T-helper 2 cell treated with Interferon-gamma antibody and Interleukin-4, amounts not matched to agents 5 μg/mL and 100 μg/mL, for 36 hours (primary cell): ENCODE measurements at regions not wholly inside any gene's neighbourhood (a gene's known extent, or its start where the extent isn't known, plus 50 kb on each side); places are given as distances from the start of the nearest gene placed in this dataset.

Source experiments
- DNase-seq: peaks from one replicate; pipeline ENCODE4 v3.0.0; 2021; ENCODE audit warnings: low spot score
- H3K27ac Mint-ChIP-seq: one replicate; pipeline ENCODE4 v1.8.0; 2021; ENCODE audit warnings: mild to moderate bottlenecking, mixed read lengths
- H3K27me3 Mint-ChIP-seq: one replicate; pipeline ENCODE4 v1.8.0; 2021; ENCODE audit warnings: low read depth, mixed read lengths
- H3K36me3 Mint-ChIP-seq: one replicate; pipeline ENCODE4 v1.8.0; 2021; ENCODE audit warnings: low read depth, mixed read lengths
- H3K4me1 Mint-ChIP-seq: one replicate; pipeline ENCODE4 v1.8.0; 2021; ENCODE audit warnings: low read depth, mixed read lengths
- H3K4me3 Mint-ChIP-seq: one replicate; pipeline ENCODE4 v1.8.0; 2022; ENCODE audit warnings: mild to moderate bottlenecking, moderate library complexity, mixed read lengths
- H3K9me3 Mint-ChIP-seq: one replicate; pipeline ENCODE4 v1.8.0; 2021; ENCODE audit warnings: mixed read lengths

DNA sequence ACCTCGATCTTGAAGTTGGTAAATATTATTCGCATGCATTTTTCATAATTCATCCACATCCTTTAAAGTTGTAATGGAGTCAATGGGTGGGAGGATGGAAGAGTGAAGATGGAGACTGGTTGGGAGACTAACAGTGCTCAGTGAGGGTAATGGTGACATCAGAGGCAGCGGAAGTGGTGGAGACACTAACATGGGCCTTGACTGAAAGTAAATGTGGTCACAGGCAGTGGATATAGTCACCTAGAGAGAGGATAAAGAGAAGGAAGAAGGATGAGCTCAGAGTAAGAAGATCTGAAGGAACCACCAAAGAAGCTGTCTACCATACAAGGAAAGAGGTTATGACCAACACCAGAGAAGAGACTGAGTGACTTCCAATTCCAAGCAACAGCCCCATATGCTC, 281.6 kb upstream of the STT3B start:
- Mint-ChIP-seq H3K27ac (peak overlapping the region; percentile 40), H3K4me1 (peaks cover 42% of the 10 kb centered on the region)

DNA sequence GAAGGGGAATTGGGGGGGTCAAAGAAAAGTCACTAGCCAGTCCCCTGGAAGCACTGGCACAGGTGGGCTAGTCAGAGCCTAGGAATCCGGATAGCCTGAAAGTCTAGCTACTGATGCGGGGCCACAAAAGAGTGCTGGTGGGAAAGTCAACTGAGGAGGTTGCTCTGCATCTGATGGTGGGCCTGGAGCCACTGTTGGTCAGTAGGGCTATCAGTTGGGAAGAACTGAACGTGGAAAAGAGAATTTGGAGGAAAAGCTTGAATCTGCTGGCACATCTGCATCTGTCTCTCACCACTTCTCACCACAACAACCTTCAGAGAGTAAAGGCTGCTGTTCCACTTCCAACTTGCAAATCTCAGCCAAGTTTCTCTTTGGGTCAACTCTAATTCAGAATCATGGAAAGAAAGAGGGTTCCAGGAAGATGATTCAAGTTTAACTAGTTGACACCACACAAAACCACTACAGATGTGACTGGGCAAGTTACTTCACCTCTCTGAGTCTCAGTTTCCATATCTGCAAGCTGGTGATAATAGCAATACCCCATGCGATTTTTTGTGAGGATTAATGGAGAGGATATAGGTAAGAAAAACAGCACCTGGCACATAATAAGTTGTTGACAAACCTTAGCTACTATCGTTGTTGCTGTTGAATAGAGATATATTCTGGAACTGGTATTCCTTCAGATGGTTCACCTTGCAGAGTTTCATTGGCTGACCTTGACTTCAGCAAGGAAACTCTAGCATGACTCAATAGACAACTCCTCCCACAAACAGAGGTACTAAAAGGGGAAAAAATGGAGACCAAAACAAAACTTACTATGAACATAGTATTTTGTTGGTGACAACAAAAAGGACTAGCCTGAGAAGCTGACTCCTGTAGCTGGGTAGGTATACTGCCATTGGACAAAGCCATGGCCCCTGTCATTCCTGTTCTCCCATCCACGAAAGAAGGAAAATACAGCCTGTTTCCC, 280.2 kb upstream of the STT3B start:
- H3K9me3 Mint-ChIP-seq, result peaks cover 14% of the 10 kb centered on the region
- no peak overlapping the region for H3K4me3 Mint-ChIP-seq
- H3K27ac Mint-ChIP-seq, result no peak overlapping the region
- peaks cover 42% of the 10 kb centered on the region for H3K4me1 Mint-ChIP-seq
- peaks cover 9% of the 10 kb centered on the region for H3K36me3 Mint-ChIP-seq
- H3K27me3 Mint-ChIP-seq, result peaks cover 3% of the 10 kb centered on the region
- peak; percentile 50 for DNase-seq

More for the DNA sequence above, 281.6 kb upstream of the STT3B start:
- Mint-ChIP-seq H3K36me3 (peaks cover 9% of the 10 kb centered on the region), H3K4me3 (peak overlapping the region; percentile 18), H3K9me3 (peaks cover 14% of the 10 kb centered on the region), H3K27me3 (peaks cover 2% of the 10 kb centered on the region)
- no peak for DNase-seq

DNA sequence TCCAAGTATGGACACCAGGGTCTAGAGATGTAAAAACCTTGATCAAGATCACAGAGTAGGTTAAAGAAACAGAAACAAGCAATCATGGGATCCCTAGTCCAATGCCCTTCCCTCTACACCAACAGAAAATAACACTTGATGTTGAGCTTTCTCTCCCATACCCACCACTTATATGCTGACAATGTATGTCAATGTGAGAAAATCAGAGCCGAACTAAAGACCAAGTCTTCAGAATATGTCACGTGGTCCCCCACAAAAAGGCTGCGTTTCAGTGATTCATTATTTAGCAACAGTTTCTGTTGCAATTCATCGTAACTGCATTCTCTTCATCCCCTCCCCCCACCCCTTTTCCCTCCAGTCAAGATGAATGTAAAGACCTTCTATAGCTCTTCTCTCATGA, 278.9 kb upstream of the STT3B start:
- H3K4me1 Mint-ChIP-seq, result peaks cover 38% of the 10 kb centered on the region
- peaks cover 14% of the 10 kb centered on the region for H3K9me3 Mint-ChIP-seq
- no peak for DNase-seq
- peak overlapping the region; percentile 24 for H3K27ac Mint-ChIP-seq
- H3K4me3 Mint-ChIP-seq, result peak overlapping the region; percentile 25
- H3K36me3 Mint-ChIP-seq, result peaks cover 9% of the 10 kb centered on the region
- peaks cover 3% of the 10 kb centered on the region for H3K27me3 Mint-ChIP-seq

DNA sequence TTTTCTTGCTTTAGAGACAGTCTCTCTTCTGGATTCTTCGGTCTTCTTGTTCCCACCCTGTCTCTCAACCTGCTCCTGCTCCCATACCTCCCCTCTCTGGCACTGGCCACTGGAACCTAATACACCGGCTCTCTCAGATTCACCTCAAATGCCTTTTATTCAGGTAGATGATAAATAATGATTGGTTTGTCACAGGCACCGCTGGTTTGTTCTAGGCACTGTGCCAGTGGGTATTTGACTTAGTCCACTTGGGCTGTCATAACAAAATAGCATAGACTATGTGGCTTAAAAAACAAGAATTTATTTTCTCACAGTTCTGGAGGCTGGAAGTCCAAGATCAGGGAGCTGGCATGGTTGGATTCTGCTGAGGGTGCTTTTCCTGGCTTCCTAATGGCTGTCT, 278.2 kb upstream of the STT3B start:
- H3K4me3 Mint-ChIP-seq, result no peak overlapping the region

DNA sequence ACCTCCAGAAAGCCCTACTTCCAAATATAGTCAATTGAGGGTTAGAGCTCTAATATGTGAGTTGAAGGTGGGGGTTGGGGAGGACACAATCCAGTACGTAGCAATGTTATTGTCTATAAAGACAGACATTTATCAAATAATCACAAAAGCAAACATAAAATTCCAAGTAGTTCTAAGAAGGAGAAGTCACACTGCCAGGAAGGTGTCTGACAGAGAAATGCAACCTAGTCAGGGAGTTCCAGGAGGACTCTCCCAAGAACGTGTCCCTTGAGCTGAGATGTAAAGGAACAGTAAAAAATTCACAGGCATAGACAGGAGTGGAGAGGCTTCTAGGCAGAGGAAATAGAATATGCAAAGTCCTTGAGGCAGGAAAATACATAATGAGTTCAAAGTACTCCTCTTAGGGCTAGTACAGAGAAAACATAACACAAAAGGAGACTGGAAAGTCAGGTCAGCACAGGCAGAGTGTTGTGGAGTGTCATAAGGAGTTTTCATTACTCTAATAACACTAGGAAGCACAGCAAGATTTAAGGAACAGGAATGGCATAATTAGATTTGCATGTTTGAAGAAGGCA, 277.6 kb upstream of the STT3B start:
- no peak overlapping the region for H3K4me3 Mint-ChIP-seq
- peaks cover 30% of the 10 kb centered on the region for H3K4me1 Mint-ChIP-seq
- no peak overlapping the region for H3K27ac Mint-ChIP-seq
- peaks cover 9% of the 10 kb centered on the region for H3K36me3 Mint-ChIP-seq
- peaks cover 3% of the 10 kb centered on the region for H3K27me3 Mint-ChIP-seq
- DNase-seq, result no peak
- H3K9me3 Mint-ChIP-seq, result peaks cover 25% of the 10 kb centered on the region

More for the DNA sequence above, 278.2 kb upstream of the STT3B start:
- no peak for DNase-seq
- peaks cover 36% of the 10 kb centered on the region for H3K4me1 Mint-ChIP-seq
- H3K9me3 Mint-ChIP-seq, result peaks cover 18% of the 10 kb centered on the region
- H3K27me3 Mint-ChIP-seq, result peaks cover 3% of the 10 kb centered on the region
- no peak overlapping the region for H3K27ac Mint-ChIP-seq
- peaks cover 9% of the 10 kb centered on the region for H3K36me3 Mint-ChIP-seq

DNA sequence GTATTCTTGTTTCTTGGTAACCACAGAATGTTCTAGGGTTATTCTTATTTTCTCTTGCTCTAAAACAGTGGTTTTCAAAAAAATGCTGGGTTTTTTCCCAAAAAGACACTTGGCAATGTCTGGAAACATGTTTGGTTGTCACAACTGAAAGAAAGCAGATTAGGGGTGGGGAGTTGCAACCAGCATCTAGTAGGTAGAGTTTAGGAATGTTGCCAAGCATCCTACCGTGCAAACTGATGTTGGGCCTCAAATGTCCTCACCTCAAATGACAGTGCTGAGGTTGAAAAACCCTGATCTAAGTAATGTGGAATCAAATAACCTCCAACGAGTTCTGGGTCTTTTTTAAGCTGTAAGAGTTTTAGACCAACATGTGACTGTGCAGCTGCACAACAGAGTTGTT, 270.5 kb upstream of the STT3B start:
- no peak for DNase-seq
- Mint-ChIP-seq H3K27ac (no peak overlapping the region), H3K9me3 (peaks cover 22% of the 10 kb centered on the region), H3K4me1 (peaks cover 1% of the 10 kb centered on the region), H3K27me3 (peaks cover 2% of the 10 kb centered on the region), H3K36me3 (no peaks in the 10 kb centered on the region), H3K4me3 (no peak overlapping the region)

DNA sequence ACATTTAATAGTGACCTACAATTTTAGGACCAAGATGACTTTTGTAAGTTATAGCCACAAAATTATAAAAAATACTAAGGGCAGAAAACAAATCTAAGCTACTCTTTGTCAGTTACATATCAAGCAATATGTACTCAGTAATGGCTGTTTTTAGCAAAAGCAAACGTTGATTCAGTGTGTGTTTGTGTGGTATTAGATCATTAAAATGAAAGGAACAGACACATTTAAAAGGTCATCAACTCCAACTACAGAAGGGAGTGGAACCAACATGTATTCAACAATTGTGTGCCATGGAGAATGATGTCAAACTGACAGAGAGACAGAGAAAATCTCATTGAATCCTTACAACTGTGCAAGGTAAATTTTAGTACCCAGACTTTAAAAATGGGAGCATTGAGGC, 268.8 kb upstream of the STT3B start:
- H3K27me3 Mint-ChIP-seq, result peaks cover 5% of the 10 kb centered on the region
- no peak overlapping the region for H3K4me3 Mint-ChIP-seq
- peaks cover 22% of the 10 kb centered on the region for H3K9me3 Mint-ChIP-seq
- no peak for DNase-seq
- peaks cover 6% of the 10 kb centered on the region for H3K4me1 Mint-ChIP-seq
- H3K27ac Mint-ChIP-seq, result no peak overlapping the region
- peaks cover 1% of the 10 kb centered on the region for H3K36me3 Mint-ChIP-seq

DNA sequence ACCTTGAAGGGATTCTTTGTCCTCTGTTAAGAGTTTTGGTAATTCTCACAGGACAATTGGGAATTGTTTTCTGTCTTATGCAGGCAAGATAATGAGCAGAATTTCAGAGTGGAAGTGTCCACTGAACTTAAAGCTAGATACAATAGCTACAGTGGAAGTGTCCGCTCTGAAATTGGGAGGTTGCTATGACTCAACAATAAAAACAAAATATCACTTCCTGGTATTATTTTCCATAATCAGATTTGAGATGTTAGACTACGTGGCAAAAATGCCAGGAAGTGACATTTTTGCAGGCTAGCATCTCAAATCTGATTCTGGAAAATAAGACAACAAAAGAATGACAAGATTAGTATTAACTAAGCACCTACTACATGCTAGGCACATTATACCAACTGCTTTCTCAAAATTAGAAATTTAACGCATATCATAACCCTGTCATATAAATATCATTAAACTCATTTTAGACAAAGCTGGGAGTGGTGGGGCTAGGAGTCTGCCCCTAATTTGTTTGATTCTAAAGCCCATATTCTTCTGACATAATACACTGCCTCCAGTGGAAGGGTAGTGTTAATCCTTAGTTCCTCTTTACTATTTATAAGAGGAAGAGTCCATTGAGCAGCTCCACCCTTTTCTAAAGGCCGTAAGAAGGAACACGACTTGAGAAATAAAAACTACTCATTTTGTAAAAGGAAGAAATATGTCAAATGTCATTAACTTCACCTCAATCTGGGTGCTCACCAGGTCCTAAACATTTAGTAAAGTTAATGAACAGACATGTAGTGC, 266.9 kb upstream of the STT3B start:
- Mint-ChIP-seq H3K27me3 (peaks cover 13% of the 10 kb centered on the region), H3K27ac (no peak overlapping the region), H3K4me1 (peaks cover 6% of the 10 kb centered on the region), H3K36me3 (peaks cover 1% of the 10 kb centered on the region), H3K4me3 (no peak overlapping the region), H3K9me3 (peaks cover 6% of the 10 kb centered on the region)
- DNase-seq, result no peak

DNA sequence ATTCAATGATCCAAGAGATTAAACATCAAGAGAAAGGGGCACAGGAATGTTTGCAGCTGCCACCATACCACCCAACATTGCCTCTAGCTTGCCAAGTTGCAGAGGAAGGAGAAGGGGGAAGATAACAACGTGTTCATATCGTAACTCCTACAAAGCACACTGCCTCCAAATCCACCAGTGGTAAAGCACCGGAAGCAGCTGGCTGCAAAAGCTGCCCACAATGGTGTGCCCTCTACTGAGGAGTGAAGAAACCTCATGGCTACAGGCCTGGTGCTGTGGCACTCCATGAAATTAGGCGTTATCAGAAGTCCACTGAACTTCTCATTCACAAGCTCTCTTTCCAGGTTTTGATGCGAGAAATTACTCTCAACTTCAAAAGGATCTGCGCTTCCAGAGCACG, 263.9 kb upstream of the STT3B start:
- DNase-seq, result no peak
- Mint-ChIP-seq H3K27me3 (peaks cover 31% of the 10 kb centered on the region), H3K4me1 (peaks cover 9% of the 10 kb centered on the region)

DNA sequence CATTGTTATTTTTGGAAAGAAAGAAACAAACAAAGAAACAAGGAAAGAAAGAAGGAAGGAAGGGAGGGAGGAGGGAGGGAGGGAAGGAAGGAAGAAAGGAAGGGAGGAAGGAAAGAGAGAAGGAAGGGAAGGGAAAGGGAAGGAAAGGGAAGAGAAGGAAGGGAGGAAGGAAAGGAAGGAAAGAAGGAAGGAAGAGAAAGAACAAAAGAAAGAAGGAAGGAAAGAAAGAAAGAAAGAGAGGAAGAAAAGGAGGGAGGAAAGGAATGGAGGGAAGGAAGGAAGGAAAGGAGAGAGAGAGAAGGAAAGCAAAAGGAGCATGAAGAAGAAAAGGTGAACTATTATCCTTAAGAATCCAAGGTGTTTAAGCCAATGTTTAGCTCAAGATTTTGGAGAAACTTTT, 262.7 kb upstream of the STT3B start:
- Mint-ChIP-seq H3K36me3 (peaks cover 1% of the 10 kb centered on the region), H3K4me3 (no peak overlapping the region), H3K27me3 (peaks cover 36% of the 10 kb centered on the region), H3K9me3 (no peaks in the 10 kb centered on the region), H3K27ac (no peak overlapping the region), H3K4me1 (peaks cover 9% of the 10 kb centered on the region)
- DNase-seq, result no peak

More for the DNA sequence above, 263.9 kb upstream of the STT3B start:
- Mint-ChIP-seq H3K36me3 (peaks cover 1% of the 10 kb centered on the region), H3K27ac (no peak overlapping the region), H3K9me3 (no peaks in the 10 kb centered on the region), H3K4me3 (no peak overlapping the region)

DNA sequence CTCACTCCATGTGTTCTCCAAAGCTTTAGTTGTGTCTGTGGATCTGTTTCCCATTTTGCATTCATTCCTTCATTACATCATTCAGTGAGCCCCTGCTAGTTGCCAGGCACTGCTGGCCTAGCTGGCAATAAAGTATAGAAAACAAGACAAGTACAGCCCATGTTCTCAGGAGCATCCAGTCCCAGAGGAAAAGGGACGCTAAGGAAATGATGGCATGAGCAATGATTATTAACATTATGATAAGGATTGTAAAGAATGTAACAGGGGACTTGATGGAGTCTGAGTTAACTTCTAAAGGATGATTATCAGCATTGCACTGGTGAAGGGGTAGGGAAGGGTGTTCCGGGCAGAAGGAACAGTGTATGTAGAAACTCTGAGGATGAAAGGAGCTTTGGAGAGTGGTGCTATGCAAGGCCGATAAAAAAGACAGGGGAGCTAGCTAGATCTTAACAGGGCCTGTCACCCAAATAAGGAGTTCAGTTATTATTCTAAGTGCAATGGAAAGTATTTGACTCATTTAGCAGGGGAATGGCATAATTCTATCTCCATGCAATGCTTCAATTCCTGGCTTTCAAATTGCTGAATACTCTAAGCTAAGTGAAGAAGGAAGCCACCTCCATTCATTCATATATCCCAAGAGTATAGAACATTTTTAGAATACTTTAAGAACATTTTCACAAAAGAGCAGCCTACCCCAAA, 258.2 kb upstream of the STT3B start:
- DNase-seq, result no peak
- Mint-ChIP-seq H3K9me3 (no peaks in the 10 kb centered on the region), H3K36me3 (no peaks in the 10 kb centered on the region), H3K4me3 (no peak overlapping the region), H3K27ac (no peak overlapping the region), H3K4me1 (peaks cover 9% of the 10 kb centered on the region), H3K27me3 (peaks cover 37% of the 10 kb centered on the region)

DNA sequence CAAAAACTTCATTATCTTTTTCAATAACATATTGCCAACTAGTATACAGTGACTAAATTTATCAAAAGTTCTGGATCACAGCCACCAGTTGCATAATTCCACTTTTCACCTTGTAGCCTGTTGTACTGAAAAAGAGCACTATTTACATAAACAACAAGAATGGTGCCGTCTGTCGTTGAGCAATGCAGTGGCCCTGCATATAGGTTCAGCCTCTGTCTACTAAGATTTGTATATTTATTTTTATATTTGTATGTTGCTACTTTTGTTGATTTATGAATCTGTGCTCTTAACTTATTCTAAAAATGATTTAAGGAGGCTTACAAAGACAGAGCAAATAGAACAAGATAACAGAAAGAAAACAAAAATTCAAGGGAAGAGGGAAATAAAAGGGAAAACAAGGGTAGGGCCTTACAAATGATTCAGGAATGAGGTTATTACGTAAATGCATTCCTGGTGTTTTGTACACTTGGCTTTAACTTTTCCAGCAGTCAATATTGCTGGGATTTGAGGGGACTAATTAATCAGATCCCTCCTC, 257.6 kb upstream of the STT3B start:
- Mint-ChIP-seq H3K27ac (no peak overlapping the region), H3K36me3 (no peaks in the 10 kb centered on the region), H3K9me3 (no peaks in the 10 kb centered on the region), H3K4me3 (no peak overlapping the region), H3K27me3 (peaks cover 32% of the 10 kb centered on the region), H3K4me1 (peaks cover 9% of the 10 kb centered on the region)
- no peak for DNase-seq

DNA sequence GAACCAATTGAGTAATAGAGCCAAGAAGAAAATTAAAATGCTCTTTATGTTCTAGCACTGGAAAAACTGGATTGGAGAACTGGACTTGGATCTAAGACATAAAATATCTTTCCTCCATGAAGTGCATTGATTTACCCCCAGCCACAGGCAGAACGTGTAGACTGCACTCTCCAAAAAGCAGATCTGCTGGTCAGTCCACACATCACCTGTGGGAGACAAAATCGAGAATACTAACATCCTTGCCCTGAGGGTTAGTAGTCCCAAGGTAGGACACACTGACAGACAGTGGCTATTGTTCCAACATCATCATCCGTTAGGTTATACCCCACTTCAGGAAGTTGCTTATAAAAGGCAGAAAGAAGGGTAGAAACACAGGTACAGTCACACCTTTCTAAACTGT, 257.1 kb upstream of the STT3B start:
- H3K4me3 Mint-ChIP-seq, result no peak overlapping the region
- H3K36me3 Mint-ChIP-seq, result no peaks in the 10 kb centered on the region
- H3K4me1 Mint-ChIP-seq, result peaks cover 9% of the 10 kb centered on the region
- H3K27me3 Mint-ChIP-seq, result peaks cover 32% of the 10 kb centered on the region
- H3K27ac Mint-ChIP-seq, result no peak overlapping the region
- no peak for DNase-seq
- no peaks in the 10 kb centered on the region for H3K9me3 Mint-ChIP-seq
